ENCODE measurements at regions not wholly inside any gene's neighbourhood (a gene's known extent, or its start where the extent isn't known, plus 50 kb on each side); places are given as distances from the start of the nearest gene placed in this dataset.

- DNase-seq, result no peak
Measured at GRCh38 chr4:28890949-28891775, 1829.0 kb upstream of the PCDH7 start.

- DNase-seq, result no peak
Measured at GRCh38 chr4:28913466-28913865, 1806.7 kb upstream of the PCDH7 start.

GRCh38 chr4:28916585-28916984, 1803.6 kb upstream of the PCDH7 start:
- DNase-seq, result no peak

GRCh38 chr4:28918871-28919270, 1801.3 kb upstream of the PCDH7 start:
- DNase-seq, result no peak

- DNase-seq, result no peak
Measured at GRCh38 chr4:28921886-28922285, 1798.3 kb upstream of the PCDH7 start.

- no peak for DNase-seq
Measured at GRCh38 chr4:28926156-28926555, 1794.0 kb upstream of the PCDH7 start.

- DNase-seq, result no peak
Measured at GRCh38 chr4:28942631-28943030, 1777.5 kb upstream of the PCDH7 start.

GRCh38 chr4:28947374-28947773, 1772.8 kb upstream of the PCDH7 start:
- no peak for DNase-seq

GRCh38 chr4:28948501-28948900, 1771.7 kb upstream of the PCDH7 start:
- DNase-seq, result no peak

- no peak for DNase-seq
Measured at GRCh38 chr4:28966982-28967381, 1753.2 kb upstream of the PCDH7 start.

- DNase-seq, result no peak
Measured at GRCh38 chr4:28973587-28974350, 1746.4 kb upstream of the PCDH7 start.

GRCh38 chr4:28976369-28976768, 1743.8 kb upstream of the PCDH7 start:
- DNase-seq, result no peak

- DNase-seq, result no peak
Measured at GRCh38 chr4:29002151-29002550, 1718.0 kb upstream of the PCDH7 start.

- no peak for DNase-seq
Measured at GRCh38 chr4:29005838-29006237, 1714.3 kb upstream of the PCDH7 start.

GRCh38 chr4:29009908-29010307, 1710.3 kb upstream of the PCDH7 start:
- no peak for DNase-seq

GRCh38 chr4:29013341-29013740, 1706.8 kb upstream of the PCDH7 start:
- no peak for DNase-seq

GRCh38 chr4:29014555-29014954, 1705.6 kb upstream of the PCDH7 start:
- DNase-seq, result no peak

- no peak for DNase-seq
Measured at GRCh38 chr4:29033703-29034102, 1686.5 kb upstream of the PCDH7 start.

GRCh38 chr4:29037501-29037900, 1682.7 kb upstream of the PCDH7 start:
- no peak for DNase-seq

GRCh38 chr4:29043411-29043810, 1676.8 kb upstream of the PCDH7 start:
- no peak for DNase-seq

- no peak for DNase-seq
Measured at GRCh38 chr4:29046186-29046585, 1674.0 kb upstream of the PCDH7 start.

- DNase-seq, result no peak
Measured at GRCh38 chr4:29046781-29047180, 1673.4 kb upstream of the PCDH7 start.

GRCh38 chr4:29047341-29048041, 1672.7 kb upstream of the PCDH7 start:
- DNase-seq, result no peak
